Stimulated activated CD4-positive, alpha-beta T cell treated with anti-CD3 and anti-CD28 coated beads, TNF-alpha, amount 100 ng/mL, for 48 hours (primary cell): ENCODE measurements at regions not wholly inside any gene's neighbourhood (a gene's known extent, or its start where the extent isn't known, plus 50 kb on each side); places are given as distances from the start of the nearest gene placed in this dataset.

ENCODE experiments used
- DNase-seq, 3 donors: peaks; one replicate each; pipeline ENCODE4 v3.0.0-alpha.2; 2020; ENCODE audit warnings: low read depth in 3 of 3

DNA sequence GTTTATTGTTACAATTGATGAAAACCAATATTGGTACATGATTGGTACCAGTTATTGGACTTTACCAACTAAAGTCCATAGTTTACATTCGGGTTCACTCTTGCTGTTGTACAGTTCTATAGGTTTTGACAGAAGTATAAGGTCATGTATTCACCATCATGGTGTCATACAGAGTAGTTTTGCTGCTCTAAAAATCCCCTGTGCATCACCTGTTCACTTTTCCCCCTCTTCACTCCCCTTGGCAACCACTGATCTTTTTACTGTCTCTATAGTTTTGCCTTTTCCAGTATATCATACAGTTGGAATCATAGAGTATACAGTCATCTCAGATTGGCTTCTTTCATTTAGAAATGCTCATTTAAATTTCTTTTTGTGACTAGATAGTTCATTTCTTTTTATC lies 51.2 kb upstream of the MED4 start:
- DNase-seq, result no peak
